H1 (cell line): ENCODE measurements at regions not wholly inside any gene's neighbourhood (a gene's known extent, or its start where the extent isn't known, plus 50 kb on each side); places are given as distances from the start of the nearest gene placed in this dataset.
A peak's percentile ranks its signal among the peaks of the same experiment; 100 is the strongest.

Experiments used
- ASH2L ChIP-seq: fragments of 200-600, 300-600 bp; sonication (generic); IDR thresholded peaks from one replicate; pipeline ENCODE4 v1.7.1; 2017; ENCODE audit warnings: low read length
- BACH1 ChIP-seq: IDR thresholded peaks from 2 replicates; pipeline ENCODE4 v1.6.1; 2012; ENCODE audit warnings: low read length, improper control_type of control experiment
- BRCA1 ChIP-seq: IDR thresholded peaks from 2 replicates; pipeline ENCODE4 v1.6.1; 2012; ENCODE audit warnings: low read depth, low read length, improper control_type of control experiment
- CBX5 ChIP-seq: fragments of 300-800, 300-1000 bp; sonication (generic); IDR thresholded peaks from 2 replicates; pipeline ENCODE4 v1.7.1; 2016; ENCODE audit warnings: antibody characterized with exemption, low read length, low read depth
- CTBP2 ChIP-seq: IDR thresholded peaks from 2 replicates; pipeline ENCODE4 v1.7.0; 2011; ENCODE audit warnings: borderline replicate concordance, mild to moderate bottlenecking, moderate library complexity, mixed read lengths, low read length; ENCODE audit not compliant: insufficient read depth, insufficient read length
- E2F6 ChIP-seq: IDR thresholded peaks from 2 replicates; pipeline ENCODE4 v1.6.1; 2012; ENCODE audit warnings: inconsistent platforms
- EGR1 ChIP-seq: IDR thresholded peaks from 2 replicates; pipeline ENCODE4 v1.6.1; 2011; ENCODE audit warnings: low read depth, low read length, borderline replicate concordance
- FOSL1 ChIP-seq: IDR thresholded peaks from 2 replicates; pipeline ENCODE4 v1.6.1; 2011; ENCODE audit warnings: mild to moderate bottlenecking, low read depth, low read length, moderate library complexity; ENCODE audit not compliant: insufficient read depth
- GABPA ChIP-seq: IDR thresholded peaks from 2 replicates; pipeline ENCODE4 v1.6.1; 2011; ENCODE audit warnings: mild to moderate bottlenecking, low read length, moderate library complexity, borderline replicate concordance; ENCODE audit not compliant: insufficient read depth
- JUN ChIP-seq: IDR thresholded peaks from 2 replicates; pipeline ENCODE4 v1.6.1; 2011; ENCODE audit warnings: low read depth, mild to moderate bottlenecking, improper control_type of control experiment, low read length
- JUND ChIP-seq: IDR thresholded peaks from 2 replicates; pipeline ENCODE4 v1.6.1; 2011; ENCODE audit warnings: mild to moderate bottlenecking, improper control_type of control experiment, low read length
- MAX ChIP-seq: IDR thresholded peaks from 2 replicates; pipeline ENCODE4 v1.6.1; 2012; ENCODE audit warnings: inconsistent platforms
- NANOG ChIP-seq: IDR thresholded peaks from 2 replicates; pipeline ENCODE4 v1.6.1; 2011; ENCODE audit warnings: low read length, low read depth, mild to moderate bottlenecking, inconsistent platforms; ENCODE audit not compliant: insufficient read depth, poor library complexity, severe bottlenecking
- PHF8 ChIP-seq: fragments of 200-600 bp; sonication (generic); conservative IDR thresholded peaks from 2 replicates; pipeline ENCODE4 v1.7.1; 2012; ENCODE audit warnings: low read depth, mild to moderate bottlenecking, inconsistent platforms, low read length, moderate library complexity
- POLR2A ChIP-seq, 2 experiments: IDR thresholded peaks; 1 replicate in 1 of 2; 2 replicates in 1 of 2; pipeline ENCODE4 v1.6.1; 2011; ENCODE audit warnings: low read depth in 2 of 2, low read length in 2 of 2, mild to moderate bottlenecking in 2 of 2; ENCODE audit errors: control extremely low read depth in 1 of 2
- POLR2AphosphoS5 ChIP-seq: IDR thresholded peaks from 2 replicates; pipeline ENCODE4 v1.6.1; 2011; ENCODE audit warnings: low read depth, low read length
- RAD21 ChIP-seq, 2 experiments: IDR thresholded peaks in 1 of 2; conservative IDR thresholded peaks in 1 of 2; 2 replicates each; pipeline ENCODE4 v1.6.1; 2011; ENCODE audit warnings: low read depth in 2 of 2, low read length in 2 of 2, improper control_type of control experiment in 1 of 2, inconsistent platforms in 1 of 2, mild to moderate bottlenecking in 1 of 2, moderate library complexity in 1 of 2
- SIX5 ChIP-seq: IDR thresholded peaks from 2 replicates; pipeline ENCODE4 v1.6.1; 2011; ENCODE audit warnings: mild to moderate bottlenecking, low read depth, low read length
- SRF ChIP-seq: IDR thresholded peaks from 2 replicates; pipeline ENCODE4 v1.6.1; 2011; ENCODE audit warnings: mild to moderate bottlenecking, low read depth, low read length, moderate library complexity
- SUZ12 ChIP-seq: fragments of 200-600 bp; sonication (generic); IDR thresholded peaks from 2 replicates; pipeline ENCODE4 v1.6.1; 2012; ENCODE audit warnings: mild to moderate bottlenecking, inconsistent platforms, low read length, moderate library complexity, mixed read lengths
- TBP ChIP-seq: IDR thresholded peaks from 2 replicates; pipeline ENCODE4 v1.6.1; 2011; ENCODE audit warnings: low read depth, low read length, improper control_type of control experiment
- TCF12 ChIP-seq: IDR thresholded peaks from 2 replicates; pipeline ENCODE4 v1.6.1; 2011; ENCODE audit warnings: low read depth, mild to moderate bottlenecking, low read length
- TEAD4 ChIP-seq: IDR thresholded peaks from 2 replicates; pipeline ENCODE4 v1.6.1; 2012; ENCODE audit warnings: low read depth, low read length, inconsistent platforms, mixed read lengths

- TF ChIP-seq RAD21 (IDR thresholded peaks at IDR 0.05 in 1 of 2, conservative IDR thresholded peaks at IDR 0.05 in 1 of 2; ENCODE audit: low read depth in 2 of 2, low read length in 2 of 2), result peak; percentile 64 to 72
- no peak for TF ChIP-seq SIX5
- no peak for TF ChIP-seq NANOG
- no peak; the same call in 1 of the 2 replicates for TF ChIP-seq POLR2AphosphoS5
- TF ChIP-seq JUN, result no peak
- TF ChIP-seq TBP, result peak; percentile 25; the same call in 1 of the 2 replicates
- no peak for TF ChIP-seq GABPA
- TF ChIP-seq POLR2A (IDR thresholded peaks at IDR 0.05; ENCODE audit: control extremely low read depth in 1 of 2, low read depth in 2 of 2, low read length in 2 of 2), result peak; percentile 47 to 68
- no peak for TF ChIP-seq BRCA1
- TF ChIP-seq BACH1, result no peak
- TF ChIP-seq CBX5, result no peak
- TF ChIP-seq PHF8, result peak; percentile 46
- TF ChIP-seq JUND, result no peak
- TF ChIP-seq SUZ12, result no peak
- no peak for TF ChIP-seq SRF
- TF ChIP-seq TCF12, result no peak
- 0 out of 2 replicates have a peak, but pooled peaks have one; percentile 12 for TF ChIP-seq E2F6
- TF ChIP-seq MAX, result peak; percentile 31; the same call in 1 of the 2 replicates
- TF ChIP-seq ASH2L, result no peak
- TF ChIP-seq EGR1, result no peak
- no peak for TF ChIP-seq CTBP2
- TF ChIP-seq TEAD4, result no peak
- TF ChIP-seq FOSL1, result no peak
These were observed 59.2 kb upstream of the PAGE5 start (continued) for GRCh38 chrX:55160685-55161552.
